AG04450 (cell line): ENCODE measurements at regions not wholly inside any gene's neighbourhood (a gene's known extent, or its start where the extent isn't known, plus 50 kb on each side); places are given as distances from the start of the nearest gene placed in this dataset.
"Not testable (repeated sequence)": the region's sequence is repeated elsewhere in the genome, so short reads cannot be mapped to it uniquely, and the experiment has no call there.

Experiments
- CTCF ChIA-PET: fragments of 300-600, 350-600 bp; formaldehyde crosslinking; extraction: SDS; loops from one replicate; lab custom pipeline; 2022; ENCODE audit warnings: antibody characterized with exemption, inconsistent platforms; lab: Charles Lee
- POLR2A ChIA-PET: fragments of 350-600 bp; formaldehyde crosslinking; extraction: SDS; loops from one replicate; lab custom pipeline; 2021; ENCODE audit warnings: antibody characterized with exemption, inconsistent platforms; lab: Yijun Ruan, JAX
- DNase-seq: peaks from one replicate; pipeline ENCODE4 v3.0.0-alpha.2; 2011; ENCODE audit warnings: low read depth, low spot score
- H3K27ac ChIP-seq: one replicate; pipeline ENCODE4 v1.5.1; 2012; ENCODE audit warnings: low read depth, low read length, control low read depth
- H3K27me3 ChIP-seq: one replicate; pipeline ENCODE4 v1.6.0; 2012; ENCODE audit warnings: low read length; ENCODE audit not compliant: control insufficient read depth, insufficient read depth
- H3K4me3 ChIP-seq: 2 replicates; pipeline ENCODE4 v1.5.1; 2011; ENCODE audit warnings: mild to moderate bottlenecking, low read depth, low read length, control low read depth
- H3K9me3 ChIP-seq: 2 replicates; pipeline ENCODE4 v1.5.1; 2012; ENCODE audit warnings: low read length; ENCODE audit not compliant: control insufficient read depth, insufficient read depth
- CTCF ChIP-seq: IDR thresholded peaks from 2 replicates; pipeline ENCODE4 v1.5.1; 2011; ENCODE audit warnings: low read depth, low read length, control low read depth, inconsistent platforms

- Histone ChIP-seq H3K4me3 (no peak overlapping the region), H3K9me3 (peaks cover 36% of the 10 kb centered on the region), H3K27ac (no peak overlapping the region), H3K27me3 (no peaks in the 10 kb centered on the region)
- TF ChIP-seq CTCF, result no peak
- POLR2A ChIA-PET, result no interaction called here
- no peak for DNase-seq
- CTCF ChIA-PET, result no interaction called here
Observed at GRCh38 chr19:22527554-22527953, 105.4 kb upstream of the ZNF98 start.

DNA sequence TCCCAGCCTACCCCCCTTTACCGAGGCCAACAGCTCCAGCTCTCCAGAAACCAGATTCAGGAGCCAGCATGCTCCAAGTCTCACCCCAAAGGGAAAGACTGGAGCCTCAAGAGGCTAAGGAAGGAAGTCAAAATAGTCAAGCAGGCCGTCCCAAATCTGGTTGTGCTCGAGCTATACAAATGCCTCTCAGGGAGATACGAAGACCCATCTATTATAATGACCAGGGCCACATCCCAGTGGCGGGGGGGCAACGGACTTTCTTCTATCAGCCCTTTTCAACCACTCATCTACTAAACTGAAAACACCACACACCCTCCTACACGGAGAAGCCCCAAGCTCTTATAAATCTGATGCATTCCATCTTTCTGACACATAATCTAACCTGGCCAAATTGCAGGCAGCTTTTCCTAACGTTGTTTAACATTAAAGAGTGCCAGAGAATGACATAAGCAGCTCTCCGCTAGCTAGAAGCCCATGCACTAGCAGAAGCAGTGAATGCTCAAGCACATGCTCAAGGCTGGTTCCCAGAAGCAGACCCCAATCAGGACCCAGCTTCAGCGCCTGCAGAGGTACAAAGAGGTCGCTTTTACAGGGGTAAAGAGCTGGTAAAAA is 104.6 kb upstream of the ZNF98 start:
- H3K27ac ChIP-seq, result no peak overlapping the region
- H3K27me3 ChIP-seq, result no peaks in the 10 kb centered on the region
- TF ChIP-seq CTCF, result no peak
- DNase-seq, result no peak
- POLR2A ChIA-PET, result no interaction called here
- CTCF ChIA-PET, result no interaction called here
- no peak overlapping the region for H3K4me3 ChIP-seq
- peaks cover 32% of the 10 kb centered on the region for H3K9me3 ChIP-seq

DNA sequence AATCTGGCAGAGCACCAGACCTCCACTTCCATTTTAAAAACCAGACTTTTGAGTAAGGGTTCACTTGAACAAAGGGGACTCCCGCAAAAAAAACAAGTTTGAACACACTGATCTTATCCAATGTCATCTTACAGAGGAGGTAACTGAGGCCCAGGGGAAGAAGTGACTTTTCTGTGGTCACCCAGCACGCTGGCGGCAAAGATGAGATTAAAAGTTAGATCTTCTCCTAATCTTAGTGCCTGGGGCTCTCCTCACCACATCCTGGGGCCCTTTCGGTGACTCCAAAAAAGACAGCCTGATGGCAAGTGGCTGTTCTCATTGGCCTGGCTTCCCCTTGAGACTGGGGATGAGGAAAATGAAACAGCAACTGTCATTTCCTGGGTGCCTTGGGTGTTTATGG is 101.8 kb upstream of the ZNF98 start:
- DNase-seq, result no peak
- no peaks in the 10 kb centered on the region for H3K27me3 ChIP-seq
- CTCF ChIA-PET, result no interaction called here
- H3K4me3 ChIP-seq, result no peak overlapping the region
- no peak overlapping the region for H3K27ac ChIP-seq
- H3K9me3 ChIP-seq, result peaks cover 51% of the 10 kb centered on the region
- POLR2A ChIA-PET, result no interaction called here
- TF ChIP-seq CTCF, result no peak

- CTCF ChIA-PET, H3K4me3 ChIP-seq, H3K27ac ChIP-seq, DNase-seq, H3K27me3 ChIP-seq, POLR2A ChIA-PET: not testable (repeated sequence)
- H3K9me3 ChIP-seq, result peaks cover 73% of the 10 kb centered on the region
Observed at GRCh38 chr19:22519562-22519961, 97.4 kb upstream of the ZNF98 start.

- POLR2A ChIA-PET, result no interaction called here
- H3K27ac ChIP-seq, result no peak overlapping the region
- TF ChIP-seq CTCF, result no peak
- no peaks in the 10 kb centered on the region for H3K27me3 ChIP-seq
- no peak overlapping the region for H3K4me3 ChIP-seq
- H3K9me3 ChIP-seq, result peaks cover 76% of the 10 kb centered on the region
- no peak for DNase-seq
- CTCF ChIA-PET, result no interaction called here
Observed at GRCh38 chr19:22519152-22519551, 97.0 kb upstream of the ZNF98 start.
